ENCODE measurements at regions not wholly inside any gene's neighbourhood (a gene's known extent, or its start where the extent isn't known, plus 50 kb on each side); places are given as distances from the start of the nearest gene placed in this dataset.
"Not testable (repeated sequence)": the region's sequence is repeated elsewhere in the genome, so short reads cannot be mapped to it uniquely, and the experiment has no call there.

DNA sequence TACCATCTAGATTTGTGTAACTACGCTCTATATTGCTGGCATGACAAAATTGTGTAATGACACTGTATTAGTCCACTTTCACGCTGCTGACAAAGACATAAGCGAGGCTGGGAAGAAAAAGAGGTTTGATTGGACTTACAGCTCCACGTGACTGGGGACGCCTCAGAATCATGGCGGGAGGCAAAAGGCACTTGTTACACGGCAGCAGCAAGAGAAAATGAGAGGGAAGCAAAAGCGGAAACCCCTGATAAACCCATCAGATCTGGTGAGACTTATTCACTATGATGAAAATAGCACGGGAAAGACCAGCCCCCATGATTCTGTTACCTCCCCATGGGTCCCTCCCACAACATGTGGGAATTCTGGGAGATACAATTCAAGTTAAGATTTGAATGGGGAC is 905.7 kb downstream of the DIPK2A start:
- TF ChIP-seq, protein P1, sequence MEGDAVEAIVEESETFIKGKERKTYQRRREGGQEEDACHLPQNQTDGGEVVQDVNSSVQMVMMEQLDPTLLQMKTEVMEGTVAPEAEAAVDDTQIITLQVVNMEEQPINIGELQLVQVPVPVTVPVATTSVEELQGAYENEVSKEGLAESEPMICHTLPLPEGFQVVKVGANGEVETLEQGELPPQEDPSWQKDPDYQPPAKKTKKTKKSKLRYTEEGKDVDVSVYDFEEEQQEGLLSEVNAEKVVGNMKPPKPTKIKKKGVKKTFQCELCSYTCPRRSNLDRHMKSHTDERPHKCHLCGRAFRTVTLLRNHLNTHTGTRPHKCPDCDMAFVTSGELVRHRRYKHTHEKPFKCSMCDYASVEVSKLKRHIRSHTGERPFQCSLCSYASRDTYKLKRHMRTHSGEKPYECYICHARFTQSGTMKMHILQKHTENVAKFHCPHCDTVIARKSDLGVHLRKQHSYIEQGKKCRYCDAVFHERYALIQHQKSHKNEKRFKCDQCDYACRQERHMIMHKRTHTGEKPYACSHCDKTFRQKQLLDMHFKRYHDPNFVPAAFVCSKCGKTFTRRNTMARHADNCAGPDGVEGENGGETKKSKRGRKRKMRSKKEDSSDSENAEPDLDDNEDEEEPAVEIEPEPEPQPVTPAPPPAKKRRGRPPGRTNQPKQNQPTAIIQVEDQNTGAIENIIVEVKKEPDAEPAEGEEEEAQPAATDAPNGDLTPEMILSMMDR (IDR thresholded peaks at IDR 0.05) = no peak
- no peaks in the 10 kb centered on the region for H3K4me1 ChIP-seq (ENCODE audit: control insufficient read depth in 1 of 2, low read depth in 2 of 2)
- H3K36me3 ChIP-seq = no peaks in the 10 kb centered on the region

DNA sequence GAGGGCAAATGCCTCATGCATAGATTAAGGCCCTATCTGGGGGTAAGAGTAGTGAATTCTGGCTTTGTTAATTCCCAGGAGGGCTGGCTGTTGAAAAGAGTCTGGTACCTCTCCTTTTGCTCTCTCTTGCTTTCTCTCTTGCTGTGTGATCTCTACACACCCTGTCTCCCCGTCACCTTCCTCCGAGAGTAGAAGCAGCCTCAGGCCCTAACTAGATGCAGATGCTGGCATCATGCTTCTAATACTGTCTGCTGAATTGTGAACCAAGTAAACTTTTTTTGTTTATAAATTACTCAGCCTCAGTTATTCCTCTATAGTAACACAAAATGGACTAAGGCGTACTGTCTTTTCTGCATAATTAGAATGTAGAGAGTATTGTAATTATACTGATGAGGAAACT is 908.1 kb downstream of the DIPK2A start:
- TF ChIP-seq, protein P1 (IDR thresholded peaks at IDR 0.05) = no peak

More for the DNA sequence above, 905.7 kb downstream of the DIPK2A start:
- no peak overlapping the region for H3K4me3 ChIP-seq
- H3K9me3 ChIP-seq = no peaks in the 10 kb centered on the region
- no peak overlapping the region for H3K27ac ChIP-seq
- DNase-seq (ENCODE audit: low spot score) = no peak
- ATAC-seq (ENCODE audit: insufficient number of reproducible peaks, low FRiP score, low read depth) = no peak
- no peaks in the 10 kb centered on the region for H3K27me3 ChIP-seq (replicated peaks; ENCODE audit: insufficient read depth)

DNA sequence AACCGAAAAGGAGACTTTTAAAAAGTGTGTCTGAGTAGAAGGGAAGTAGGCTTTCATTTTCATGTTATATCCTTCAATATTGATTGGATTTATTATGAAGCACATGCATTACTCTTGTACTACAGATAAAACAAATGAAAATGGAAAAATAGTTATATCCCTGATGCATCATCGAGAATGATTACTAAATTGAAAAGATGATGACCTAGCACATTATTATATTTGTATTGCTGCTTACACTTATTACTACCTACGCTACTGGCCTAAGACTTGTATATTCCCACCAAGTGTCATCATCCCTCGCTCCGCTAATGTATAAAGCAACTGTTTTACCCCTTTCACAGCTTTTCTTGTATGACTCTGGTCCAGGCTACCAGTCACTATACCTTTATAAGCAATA is 922.4 kb downstream of the DIPK2A start:
- no peak for DNase-seq (ENCODE audit: low spot score)
- Histone ChIP-seq H3K27ac (no peak overlapping the region), H3K4me1 (ENCODE audit: control insufficient read depth in 1 of 2, low read depth in 2 of 2) (no peaks in the 10 kb centered on the region), H3K4me3 (no peak overlapping the region), H3K9me3 (no peaks in the 10 kb centered on the region), H3K27me3 (replicated peaks; ENCODE audit: insufficient read depth) (no peaks in the 10 kb centered on the region), H3K36me3 (no peaks in the 10 kb centered on the region)
- ATAC-seq (ENCODE audit: insufficient number of reproducible peaks, low FRiP score, low read depth) = no peak
- TF ChIP-seq, protein P1 (IDR thresholded peaks at IDR 0.05) = no peak

More for the DNA sequence above, 908.1 kb downstream of the DIPK2A start:
- no peak for ATAC-seq (ENCODE audit: insufficient number of reproducible peaks, low FRiP score, low read depth)
- no peak for DNase-seq (ENCODE audit: low spot score)
- no peak overlapping the region for H3K4me3 ChIP-seq
- H3K27ac ChIP-seq = no peak overlapping the region
- H3K27me3 ChIP-seq (replicated peaks; ENCODE audit: insufficient read depth) = no peaks in the 10 kb centered on the region
- H3K4me1 ChIP-seq (ENCODE audit: control insufficient read depth in 1 of 2, low read depth in 2 of 2) = no peaks in the 10 kb centered on the region
- H3K9me3 ChIP-seq = no peaks in the 10 kb centered on the region
- H3K36me3 ChIP-seq = no peaks in the 10 kb centered on the region

DNA sequence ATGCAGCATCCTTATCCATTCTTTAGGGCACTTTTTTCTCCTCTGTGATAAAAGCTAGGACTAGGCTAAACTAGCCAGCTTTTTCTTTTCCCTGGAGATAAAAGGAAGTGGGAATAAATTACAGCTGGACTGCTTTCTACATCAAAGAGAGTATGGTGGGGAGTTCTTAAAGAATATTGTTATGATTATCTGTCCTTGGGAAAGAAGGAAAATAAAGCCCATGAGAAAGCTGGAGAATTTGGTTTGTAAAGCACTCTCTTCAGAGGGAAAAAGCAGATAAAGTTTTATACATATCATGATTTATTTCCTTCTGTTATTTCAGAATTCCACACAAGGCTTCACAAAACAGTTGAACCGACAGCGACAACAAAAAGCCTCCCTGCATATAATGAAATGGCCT is 923.0 kb downstream of the DIPK2A start:
- H3K4me3 ChIP-seq = no peak overlapping the region
- DNase-seq (ENCODE audit: low spot score) (no peak), ATAC-seq (ENCODE audit: insufficient number of reproducible peaks, low FRiP score, low read depth) (no peak)
- no peaks in the 10 kb centered on the region for H3K9me3 ChIP-seq
- no peaks in the 10 kb centered on the region for H3K4me1 ChIP-seq (ENCODE audit: control insufficient read depth in 1 of 2, low read depth in 2 of 2)
- TF ChIP-seq, protein P1 (IDR thresholded peaks at IDR 0.05) = no peak
- no peak overlapping the region for H3K27ac ChIP-seq
- no peaks in the 10 kb centered on the region for H3K27me3 ChIP-seq (replicated peaks; ENCODE audit: insufficient read depth)
- H3K36me3 ChIP-seq = no peaks in the 10 kb centered on the region

DNA sequence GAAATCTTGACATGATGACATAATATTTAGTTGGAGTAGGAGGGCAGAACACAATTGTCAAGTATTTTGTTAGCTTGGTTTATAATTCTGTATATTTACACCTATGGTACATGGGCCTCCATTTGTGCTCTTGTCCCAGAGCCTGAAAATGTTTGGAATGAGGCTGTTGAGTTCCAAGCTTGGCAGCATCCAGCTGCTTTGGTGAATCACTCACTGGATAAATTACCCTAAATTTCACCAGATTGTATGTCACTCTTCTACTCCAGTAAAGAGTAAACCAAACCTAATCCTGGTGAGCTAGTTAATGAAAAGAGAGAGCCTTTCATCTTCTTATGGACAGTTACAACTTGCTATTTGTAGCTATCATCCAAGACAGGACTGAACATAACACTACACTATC is 928.7 kb downstream of the DIPK2A start:
- TF ChIP-seq, protein P1 (IDR thresholded peaks at IDR 0.05) = no peak
- Histone ChIP-seq H3K27ac (no peak overlapping the region), H3K36me3 (no peaks in the 10 kb centered on the region), H3K4me1 (ENCODE audit: control insufficient read depth in 1 of 2, low read depth in 2 of 2) (no peaks in the 10 kb centered on the region), H3K27me3 (replicated peaks; ENCODE audit: insufficient read depth) (no peaks in the 10 kb centered on the region), H3K4me3 (no peak overlapping the region), H3K9me3 (no peaks in the 10 kb centered on the region)
- ATAC-seq (ENCODE audit: insufficient number of reproducible peaks, low FRiP score, low read depth) = no peak
- no peak for DNase-seq (ENCODE audit: low spot score)

DNA sequence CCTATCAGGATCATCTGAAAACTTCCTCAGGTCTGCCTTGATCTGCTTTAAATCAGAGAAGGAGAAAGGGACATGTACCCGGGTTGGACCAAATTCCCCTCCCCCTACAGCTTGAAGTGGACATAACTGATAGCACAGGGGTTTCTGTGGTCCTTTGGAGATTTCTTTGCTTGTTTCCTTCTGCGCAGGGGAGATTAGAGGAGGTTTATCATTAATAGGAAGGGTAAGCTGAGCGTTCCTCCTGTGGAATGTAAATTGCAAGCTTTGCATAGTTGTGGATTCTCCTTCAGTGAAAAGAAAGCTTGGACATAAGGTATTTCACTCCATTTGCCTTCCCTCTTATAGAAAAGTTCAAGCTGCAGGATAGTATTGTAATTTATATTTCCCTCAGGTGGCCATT is 936.0 kb downstream of the DIPK2A start:
- not testable (repeated sequence) for H3K9me3 ChIP-seq; H3K4me1 ChIP-seq (ENCODE audit: control insufficient read depth in 1 of 2, low read depth in 2 of 2); DNase-seq (ENCODE audit: low spot score); H3K4me3 ChIP-seq; ATAC-seq (ENCODE audit: insufficient number of reproducible peaks, low FRiP score, low read depth); H3K36me3 ChIP-seq; H3K27me3 ChIP-seq (replicated peaks; ENCODE audit: insufficient read depth); H3K27ac ChIP-seq
